Neural crest cell (in vitro differentiated cells): ENCODE measurements at regions not wholly inside any gene's neighbourhood (a gene's known extent, or its start where the extent isn't known, plus 50 kb on each side); places are given as distances from the start of the nearest gene placed in this dataset.

Experiments
- DNase-seq: peaks from one replicate; pipeline ENCODE4 v3.0.0; 2021; ENCODE audit warnings: low read depth, mixed read lengths, low spot score
- H3K27ac Mint-ChIP-seq: one replicate; pipeline ENCODE4 v1.8.0; 2021; ENCODE audit warnings: mild to moderate bottlenecking, mixed read lengths; ENCODE audit not compliant: unreplicated experiment
- H3K27me3 Mint-ChIP-seq: 2 replicates; pipeline ENCODE4 v1.8.0; 2021; ENCODE audit warnings: low read depth, mild to moderate bottlenecking, mixed read lengths
- H3K36me3 Mint-ChIP-seq: 2 replicates; pipeline ENCODE4 v1.8.0; 2021; ENCODE audit warnings: low read depth, mild to moderate bottlenecking, mixed read lengths
- H3K4me1 Mint-ChIP-seq: 2 replicates; pipeline ENCODE4 v1.8.0; 2021; ENCODE audit warnings: mixed read lengths
- H3K4me3 Mint-ChIP-seq: one replicate; pipeline ENCODE4 v1.8.0; 2021; ENCODE audit warnings: mild to moderate bottlenecking, mixed read lengths
- H3K9me3 Mint-ChIP-seq: 2 replicates; pipeline ENCODE4 v1.8.0; 2021; ENCODE audit warnings: mixed read lengths
- CTCF ChIP-seq: fragments of 200-600 bp; sonication (generic); conservative IDR thresholded peaks from 2 replicates; pipeline ENCODE4 v1.5.0; 2021; ENCODE audit warnings: antibody characterized with exemption, mild to moderate bottlenecking

- Mint-ChIP-seq H3K27ac (no peak overlapping the region), H3K4me1 (peaks cover 22% of the 10 kb centered on the region), H3K27me3 (no peaks in the 10 kb centered on the region), H3K9me3 (peaks cover 18% of the 10 kb centered on the region), H3K36me3 (peaks cover 30% of the 10 kb centered on the region), H3K4me3 (no peak overlapping the region)
- no peak for TF ChIP-seq CTCF
- DNase-seq: no peak
Measured at GRCh38 chr3:113070072-113070640, 79.4 kb downstream of the GTPBP8 start.

- Mint-ChIP-seq H3K27ac (no peak overlapping the region), H3K4me3 (no peak overlapping the region), H3K27me3 (no peaks in the 10 kb centered on the region), H3K9me3 (peaks cover 15% of the 10 kb centered on the region), H3K36me3 (peaks cover 29% of the 10 kb centered on the region), H3K4me1 (peaks cover 25% of the 10 kb centered on the region)
- no peak for DNase-seq
- TF ChIP-seq CTCF: no peak
Measured at GRCh38 chr3:113070681-113071113, 79.9 kb downstream of the GTPBP8 start.

GRCh38 chr3:113075588-113075987, 84.8 kb downstream of the GTPBP8 start:
- Mint-ChIP-seq H3K36me3 (peaks cover 8% of the 10 kb centered on the region), H3K27me3 (no peaks in the 10 kb centered on the region), H3K4me1 (peaks cover 35% of the 10 kb centered on the region), H3K4me3 (no peak overlapping the region), H3K9me3 (peaks cover 7% of the 10 kb centered on the region), H3K27ac (no peak overlapping the region)
- no peak for DNase-seq
- TF ChIP-seq CTCF: no peak

- no peaks in the 10 kb centered on the region for H3K9me3 Mint-ChIP-seq
- H3K27ac Mint-ChIP-seq: peak overlapping the region; percentile 95
Measured at GRCh38 chr3:113079218-113079961, 88.6 kb downstream of the GTPBP8 start.

DNA sequence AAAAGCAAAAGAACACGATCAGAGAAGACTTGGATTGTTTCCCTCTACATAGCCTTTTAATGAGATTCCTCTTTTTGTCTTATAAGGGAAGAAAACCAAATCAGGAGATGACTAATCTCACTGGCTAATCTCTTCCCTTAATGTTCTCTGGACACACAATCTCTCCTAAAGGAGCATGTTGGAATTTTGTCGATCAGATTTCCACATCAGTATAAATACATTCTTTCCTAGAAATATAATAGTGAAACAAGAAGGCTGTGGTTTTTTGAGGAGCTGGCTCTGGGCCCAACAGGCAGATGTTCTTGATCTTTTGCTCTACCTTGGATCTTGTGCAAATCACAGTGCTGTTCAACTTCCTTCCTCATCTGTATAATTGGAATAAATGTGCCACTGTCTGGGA, 94.0 kb downstream of the GTPBP8 start:
- Mint-ChIP-seq H3K9me3 (no peaks in the 10 kb centered on the region), H3K27ac (no peak overlapping the region), H3K4me3 (no peak overlapping the region), H3K4me1 (peaks cover 72% of the 10 kb centered on the region), H3K27me3 (no peaks in the 10 kb centered on the region), H3K36me3 (no peaks in the 10 kb centered on the region)
- TF ChIP-seq CTCF: no peak
- no peak for DNase-seq

More at GRCh38 chr3:113079218-113079961, 88.6 kb downstream of the GTPBP8 start:
- Mint-ChIP-seq H3K4me3 (peak overlapping the region; percentile 79), H3K4me1 (peaks cover 32% of the 10 kb centered on the region), H3K36me3 (peaks cover 2% of the 10 kb centered on the region), H3K27me3 (no peaks in the 10 kb centered on the region)
- DNase-seq: no peak
- TF ChIP-seq CTCF: no peak
